ENCODE measurements at regions not wholly inside any gene's neighbourhood (a gene's known extent, or its start where the extent isn't known, plus 50 kb on each side); places are given as distances from the start of the nearest gene placed in this dataset.

DNA sequence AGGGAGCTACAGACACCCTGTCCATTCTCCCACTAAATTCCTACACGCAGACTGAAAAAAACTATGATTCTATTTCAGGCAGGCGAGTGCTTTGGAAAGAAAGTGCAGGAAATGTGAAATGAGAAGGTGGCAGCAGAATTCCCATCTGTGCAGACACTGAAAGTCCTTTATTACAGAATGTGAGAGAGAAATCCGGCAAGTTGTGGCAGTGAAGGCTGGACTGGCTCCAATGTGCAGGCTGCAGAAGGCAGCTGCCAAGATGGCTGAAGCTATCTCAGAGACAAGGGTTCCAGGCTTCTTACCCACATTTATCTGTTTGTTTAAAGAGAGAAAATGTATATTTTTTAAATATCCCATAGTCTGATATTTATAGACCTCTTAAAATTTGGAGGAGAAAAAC, 161.8 kb upstream of the VLDLR start:
- TF ChIP-seq, protein P1, sequence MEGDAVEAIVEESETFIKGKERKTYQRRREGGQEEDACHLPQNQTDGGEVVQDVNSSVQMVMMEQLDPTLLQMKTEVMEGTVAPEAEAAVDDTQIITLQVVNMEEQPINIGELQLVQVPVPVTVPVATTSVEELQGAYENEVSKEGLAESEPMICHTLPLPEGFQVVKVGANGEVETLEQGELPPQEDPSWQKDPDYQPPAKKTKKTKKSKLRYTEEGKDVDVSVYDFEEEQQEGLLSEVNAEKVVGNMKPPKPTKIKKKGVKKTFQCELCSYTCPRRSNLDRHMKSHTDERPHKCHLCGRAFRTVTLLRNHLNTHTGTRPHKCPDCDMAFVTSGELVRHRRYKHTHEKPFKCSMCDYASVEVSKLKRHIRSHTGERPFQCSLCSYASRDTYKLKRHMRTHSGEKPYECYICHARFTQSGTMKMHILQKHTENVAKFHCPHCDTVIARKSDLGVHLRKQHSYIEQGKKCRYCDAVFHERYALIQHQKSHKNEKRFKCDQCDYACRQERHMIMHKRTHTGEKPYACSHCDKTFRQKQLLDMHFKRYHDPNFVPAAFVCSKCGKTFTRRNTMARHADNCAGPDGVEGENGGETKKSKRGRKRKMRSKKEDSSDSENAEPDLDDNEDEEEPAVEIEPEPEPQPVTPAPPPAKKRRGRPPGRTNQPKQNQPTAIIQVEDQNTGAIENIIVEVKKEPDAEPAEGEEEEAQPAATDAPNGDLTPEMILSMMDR (IDR thresholded peaks at IDR 0.05; ENCODE audit: low read depth, low read length, missing control alignments), result no peak
- H3K36me3 ChIP-seq (replicated peaks), result no peaks in the 10 kb centered on the region
- H3K4me3 ChIP-seq (ENCODE audit: low read depth, low read length), result no peak overlapping the region
- no peak for DNase-seq
- no peaks in the 10 kb centered on the region for H3K27me3 ChIP-seq (replicated peaks)
- no peak overlapping the region for H3K27ac ChIP-seq
- in situ Hi-C loops (cut with HindIII; ENCODE audit: low pct_ligation_motif_present, low sequenced_read_pairs), result no loop called here

DNA sequence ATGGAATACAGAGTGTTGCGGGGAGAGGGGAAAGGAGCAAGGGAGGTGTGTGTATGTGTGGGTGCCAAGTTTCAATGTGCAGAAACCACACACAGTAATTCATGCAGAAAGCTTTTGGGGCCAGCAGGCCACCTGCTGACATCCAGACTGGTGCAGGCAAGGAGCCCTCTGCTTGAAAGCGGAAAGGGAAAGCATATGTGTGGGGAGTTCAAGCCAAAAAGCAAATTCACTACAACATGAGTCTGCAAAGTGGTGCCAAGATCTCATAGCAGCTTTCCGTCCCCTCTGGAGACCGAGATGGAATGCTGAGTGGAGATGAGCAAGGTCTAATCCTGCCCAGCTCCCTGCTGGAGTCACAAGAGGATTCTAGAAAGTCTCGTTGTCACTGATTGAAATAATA, 159.7 kb upstream of the VLDLR start:
- TF ChIP-seq, protein P1 (IDR thresholded peaks at IDR 0.05; ENCODE audit: low read depth, low read length, missing control alignments), result no peak
- DNase-seq, result no peak
- in situ Hi-C loops (cut with HindIII; ENCODE audit: low pct_ligation_motif_present, low sequenced_read_pairs), result no loop called here

DNA sequence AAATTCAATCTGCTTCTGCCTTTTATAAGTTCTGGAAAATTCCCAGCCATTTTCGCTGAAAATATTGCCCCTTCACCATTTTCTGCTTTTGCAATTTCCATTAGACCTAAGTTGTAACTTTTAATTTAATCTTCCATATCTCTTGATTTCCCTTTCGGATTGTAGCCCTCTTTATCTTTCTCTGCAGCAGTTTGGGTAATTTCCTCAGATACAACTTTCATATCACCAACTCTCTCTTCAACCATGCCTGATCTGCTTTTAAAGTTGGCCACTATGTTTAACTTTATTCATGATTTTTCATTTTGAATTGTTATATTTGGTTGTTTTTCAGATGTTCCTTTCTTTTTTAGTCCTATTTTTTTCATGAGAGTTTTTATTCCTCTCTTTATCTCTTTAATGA, 157.0 kb upstream of the VLDLR start:
- Histone ChIP-seq H3K36me3 (replicated peaks) (no peaks in the 10 kb centered on the region), H3K27ac (no peak overlapping the region), H3K4me3 (ENCODE audit: low read depth, low read length) (no peak overlapping the region), H3K27me3 (replicated peaks) (no peaks in the 10 kb centered on the region)
- in situ Hi-C loops (cut with HindIII; ENCODE audit: low pct_ligation_motif_present, low sequenced_read_pairs), result no loop called here
- TF ChIP-seq, protein P1 (IDR thresholded peaks at IDR 0.05; ENCODE audit: low read depth, low read length, missing control alignments), result no peak
- no peak for DNase-seq

More for the DNA sequence above, 159.7 kb upstream of the VLDLR start:
- Histone ChIP-seq H3K27me3 (replicated peaks) (no peaks in the 10 kb centered on the region), H3K36me3 (replicated peaks) (no peaks in the 10 kb centered on the region), H3K4me3 (ENCODE audit: low read depth, low read length) (no peak overlapping the region), H3K27ac (no peak overlapping the region)

DNA sequence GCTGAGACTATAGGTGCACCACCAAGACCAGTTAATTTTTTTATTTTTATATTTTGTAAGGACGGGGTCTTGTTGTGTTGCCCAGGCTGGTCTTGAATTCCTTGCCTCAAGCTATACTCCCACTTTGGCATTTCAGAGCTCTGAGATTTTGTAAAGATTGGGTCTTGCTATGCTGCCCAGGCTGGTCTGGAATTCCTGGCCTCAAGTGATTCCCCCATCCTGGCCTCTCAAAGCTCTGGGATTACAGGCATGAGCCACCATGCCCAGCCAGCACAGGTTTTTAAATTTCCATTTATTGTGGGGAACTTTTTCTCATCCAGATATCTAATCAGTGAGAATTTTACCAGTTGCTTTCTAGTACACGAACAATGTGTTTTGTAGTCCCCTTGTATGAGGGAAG, 156.1 kb upstream of the VLDLR start:
- no peak for DNase-seq
- H3K36me3 ChIP-seq (replicated peaks), result no peaks in the 10 kb centered on the region
- no peak overlapping the region for H3K4me3 ChIP-seq (ENCODE audit: low read depth, low read length)
- no peak overlapping the region for H3K27ac ChIP-seq
- H3K27me3 ChIP-seq (replicated peaks), result no peaks in the 10 kb centered on the region
- in situ Hi-C loops (cut with HindIII; ENCODE audit: low pct_ligation_motif_present, low sequenced_read_pairs), result no loop called here
- TF ChIP-seq, protein P1 (IDR thresholded peaks at IDR 0.05; ENCODE audit: low read depth, low read length, missing control alignments), result no peak

DNA sequence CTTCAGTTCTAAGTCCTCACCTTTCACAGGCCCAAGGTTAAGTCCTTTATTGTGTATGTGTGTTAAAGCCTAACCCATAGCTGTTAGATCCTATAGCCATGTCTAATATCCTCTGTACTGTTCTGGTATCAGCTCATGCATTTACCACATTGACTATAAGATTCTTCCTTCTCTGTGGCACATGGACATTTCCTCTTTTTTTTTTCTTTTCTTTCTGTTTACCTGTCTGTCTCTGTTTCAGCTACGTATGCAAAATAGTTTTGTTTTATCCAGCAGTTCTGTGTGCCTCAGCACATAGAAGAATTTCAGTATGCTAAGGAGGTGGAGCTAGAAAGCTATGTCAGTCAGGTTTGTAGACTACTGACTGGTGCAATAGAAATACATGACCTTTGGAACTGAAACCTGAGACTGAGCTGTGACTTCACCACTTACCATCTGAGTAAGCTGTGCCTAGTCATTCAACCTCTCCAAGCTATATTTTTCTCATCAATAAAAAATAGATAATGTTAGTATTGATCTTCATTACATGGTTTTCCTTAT, 155.6 kb upstream of the VLDLR start:
- in situ Hi-C loops (cut with HindIII; ENCODE audit: low pct_ligation_motif_present, low sequenced_read_pairs), result no loop called here
- peak; percentile 33 for DNase-seq
- Histone ChIP-seq H3K27ac (no peak overlapping the region), H3K4me3 (ENCODE audit: low read depth, low read length) (no peak overlapping the region), H3K27me3 (replicated peaks) (no peaks in the 10 kb centered on the region), H3K36me3 (replicated peaks) (no peaks in the 10 kb centered on the region)
- TF ChIP-seq, protein P1 (IDR thresholded peaks at IDR 0.05; ENCODE audit: low read depth, low read length, missing control alignments), result no peak

DNA sequence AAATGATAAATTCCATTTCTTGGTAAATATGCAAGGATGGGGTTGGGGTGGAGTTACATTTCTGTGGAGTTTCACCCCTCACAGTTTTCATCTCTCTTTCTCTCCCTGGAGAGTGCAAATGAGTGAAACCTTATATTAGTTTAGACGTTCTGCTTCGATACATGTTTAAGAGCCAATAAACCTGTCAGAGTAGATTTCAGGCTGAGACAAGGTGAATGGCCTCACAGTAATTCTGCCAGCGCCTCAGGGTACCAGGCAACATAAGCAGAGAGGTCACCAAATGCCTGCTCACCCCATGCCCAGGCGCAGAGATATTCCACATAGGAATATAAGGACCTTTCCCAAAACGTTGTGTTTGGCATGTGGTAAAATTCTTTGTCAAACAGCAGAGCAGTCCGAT, 154.9 kb upstream of the VLDLR start:
- Histone ChIP-seq H3K4me3 (ENCODE audit: low read depth, low read length) (no peak overlapping the region), H3K27me3 (replicated peaks) (no peaks in the 10 kb centered on the region), H3K36me3 (replicated peaks) (no peaks in the 10 kb centered on the region), H3K27ac (no peak overlapping the region)
- TF ChIP-seq, protein P1 (IDR thresholded peaks at IDR 0.05; ENCODE audit: low read depth, low read length, missing control alignments), result no peak
- in situ Hi-C loops (cut with HindIII; ENCODE audit: low pct_ligation_motif_present, low sequenced_read_pairs), result no loop called here
- no peak for DNase-seq

Data from brain microvascular endothelial cell (primary cell).